Vagina (tissue), 2 donors: ENCODE measurements at regions not wholly inside any gene's neighbourhood (a gene's known extent, or its start where the extent isn't known, plus 50 kb on each side); places are given as distances from the start of the nearest gene placed in this dataset.

ENCODE experiments used
- CTCF ChIP-seq, 3 experiments: fragments of 450-650 bp in 2 of 3; fragments of 200-600 bp in 1 of 3; sonication (generic) in 1 of 3; IDR thresholded peaks; one replicate each; pipeline ENCODE4 v1.5.1; 2017 to 2019; ENCODE audit warnings: antibody characterized with exemption in 3 of 3, mild to moderate bottlenecking in 2 of 3, moderate library complexity in 2 of 3
- POLR2A ChIP-seq, 2 donors: fragments of 450-650 bp; IDR thresholded peaks; one replicate each; pipeline ENCODE4 v1.6.1; 2017; ENCODE audit warnings: antibody characterized with exemption in 2 of 2, mild to moderate bottlenecking in 2 of 2, moderate library complexity in 2 of 2
- POLR2AphosphoS5 ChIP-seq, 2 donors: sonication (generic); formaldehyde crosslinking; IDR thresholded peaks; one replicate each; pipeline ENCODE4 v1.9.0; 2017; ENCODE audit warnings: antibody characterized with exemption in 2 of 2, mild to moderate bottlenecking in 2 of 2, low read depth in 1 of 2; ENCODE audit not compliant: insufficient read depth in 1 of 2

- TF ChIP-seq POLR2AphosphoS5 (IDR thresholded peaks at IDR 0.05; ENCODE audit: insufficient read depth in 1 of 2, low read depth in 1 of 2) (no peak), CTCF (IDR thresholded peaks at IDR 0.05) (no peak), POLR2A (IDR thresholded peaks at IDR 0.05) (no peak)
These were observed 209.8 kb upstream of the GJE1 start for GRCh38 chr6:141922898-141923297.
